NCI-H2196 treated with DMSO at 0.1 percent for 48 hours (cell line): ENCODE measurements at regions not wholly inside any gene's neighbourhood (a gene's known extent, or its start where the extent isn't known, plus 50 kb on each side); places are given as distances from the start of the nearest gene placed in this dataset.
A peak's percentile ranks its signal among the peaks of the same experiment; 100 is the strongest.

Source experiments
- DNase-seq: peaks from one replicate; lab custom pipeline; 2025; ENCODE audit not compliant: unreplicated experiment; lab: John Stamatoyannopoulos, UW

- no peak for DNase-seq
Measured at GRCh38 chr3:176969066-176969465, 228.2 kb downstream of the TBL1XR1 start.

DNA sequence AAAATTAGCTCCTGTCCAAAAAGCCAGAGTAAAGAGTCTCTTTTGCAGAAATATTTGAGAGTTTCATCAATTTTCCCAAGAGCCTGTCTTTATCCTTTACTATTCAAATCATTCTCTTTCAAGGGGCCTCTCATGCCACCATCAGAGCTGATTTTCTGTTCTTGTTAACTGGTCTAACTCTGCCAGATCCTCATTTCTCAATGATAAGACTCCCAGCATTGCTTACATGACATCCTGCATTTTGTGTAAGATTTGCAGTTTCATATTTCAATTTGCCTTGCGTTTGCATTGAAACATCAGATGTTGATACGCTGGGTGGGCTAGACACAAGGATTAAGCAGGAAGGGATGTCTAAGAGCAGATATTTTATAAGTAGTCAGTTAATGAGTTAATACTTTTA, 228.7 kb downstream of the TBL1XR1 start:
- DNase-seq, result no peak

- DNase-seq, result no peak
Measured at GRCh38 chr3:176967522-176967921, 229.8 kb downstream of the TBL1XR1 start.

DNA sequence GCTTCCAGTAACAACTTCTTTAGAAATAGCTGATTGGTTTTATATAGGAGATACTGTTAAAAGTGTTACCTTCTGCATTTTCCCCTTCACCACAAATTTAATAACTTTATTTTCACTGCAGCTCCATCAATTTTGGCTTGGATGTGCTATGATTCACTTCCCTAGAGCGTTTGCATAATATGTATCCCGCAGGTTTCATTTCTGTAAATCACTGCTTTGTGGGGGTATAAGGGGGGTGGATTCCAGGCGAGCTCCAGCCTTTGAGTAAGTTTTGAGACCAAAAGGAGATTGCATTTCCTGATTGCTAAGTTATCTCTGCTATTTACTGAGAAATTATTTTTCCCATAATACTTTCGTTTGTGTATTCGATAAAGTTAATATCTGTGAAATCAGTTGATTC, 232.6 kb downstream of the TBL1XR1 start:
- no peak for DNase-seq

- no peak for DNase-seq
Measured at GRCh38 chr3:176961916-176962315, 235.4 kb downstream of the TBL1XR1 start.

- no peak for DNase-seq
Measured at GRCh38 chr3:176959867-176960266, 237.4 kb downstream of the TBL1XR1 start.

DNA sequence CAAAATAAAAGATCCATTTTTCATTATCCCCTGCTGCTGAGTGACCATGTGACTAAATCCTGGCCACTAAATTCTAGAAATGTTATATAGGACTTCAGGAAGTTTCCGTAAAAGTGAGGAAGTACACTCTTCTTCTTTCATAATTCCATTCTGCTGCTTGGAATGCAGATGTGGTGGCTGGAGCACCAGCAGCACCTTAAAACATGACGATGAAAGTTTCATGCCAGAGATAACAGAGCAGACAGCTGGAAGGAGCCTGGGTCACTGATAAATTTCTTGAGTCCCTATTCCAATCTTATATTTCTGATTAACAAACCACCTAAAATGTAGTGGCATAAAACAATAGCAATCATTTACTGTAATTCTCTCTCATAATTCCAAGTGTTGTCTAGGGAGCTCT, 238.7 kb downstream of the TBL1XR1 start:
- DNase-seq, result no peak

GRCh38 chr3:176954517-176954916, 242.8 kb downstream of the TBL1XR1 start:
- no peak for DNase-seq

- DNase-seq, result peak; percentile 82
Measured at GRCh38 chr3:176953106-176954060, 243.9 kb downstream of the TBL1XR1 start.

- DNase-seq, result no peak
Measured at GRCh38 chr3:176951586-176952292, 245.5 kb downstream of the TBL1XR1 start.

DNA sequence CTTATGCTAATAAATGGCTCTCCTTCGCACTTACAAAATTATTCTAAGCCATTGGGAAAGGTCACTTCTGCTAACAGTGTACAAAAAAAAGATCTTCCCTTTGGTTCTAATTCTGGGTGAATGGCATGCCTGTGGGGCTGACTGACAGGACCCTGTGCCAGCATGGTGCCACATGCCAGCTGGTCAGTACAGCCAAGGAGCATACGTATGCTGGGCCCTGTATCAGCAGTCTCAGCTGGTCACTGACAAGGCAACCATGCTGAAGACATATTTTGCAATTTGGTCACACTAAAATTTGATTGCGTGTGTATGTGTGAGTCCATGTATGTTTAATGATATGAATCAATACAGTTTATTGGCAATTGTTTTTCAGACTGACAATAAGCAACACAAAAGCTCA, 246.1 kb downstream of the TBL1XR1 start:
- no peak for DNase-seq

DNA sequence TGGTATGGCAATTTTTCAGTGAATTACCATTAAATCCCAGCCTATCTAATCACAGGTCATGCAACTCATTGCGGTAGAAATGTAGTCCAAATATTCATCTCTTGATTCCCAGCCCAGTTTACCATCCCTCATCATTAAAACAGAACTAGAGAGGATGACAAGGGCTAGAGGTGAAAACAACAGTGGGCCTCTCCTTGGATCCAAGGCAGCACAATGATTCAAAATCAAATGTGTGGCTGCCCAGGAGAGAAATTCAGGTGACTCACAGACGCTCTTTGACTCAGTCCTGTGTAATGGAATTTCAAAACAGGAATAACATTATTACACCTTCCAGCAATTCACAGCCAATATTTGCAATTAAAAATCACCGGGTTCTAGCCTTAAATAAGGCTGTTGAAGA, 246.5 kb downstream of the TBL1XR1 start:
- DNase-seq, result no peak

DNA sequence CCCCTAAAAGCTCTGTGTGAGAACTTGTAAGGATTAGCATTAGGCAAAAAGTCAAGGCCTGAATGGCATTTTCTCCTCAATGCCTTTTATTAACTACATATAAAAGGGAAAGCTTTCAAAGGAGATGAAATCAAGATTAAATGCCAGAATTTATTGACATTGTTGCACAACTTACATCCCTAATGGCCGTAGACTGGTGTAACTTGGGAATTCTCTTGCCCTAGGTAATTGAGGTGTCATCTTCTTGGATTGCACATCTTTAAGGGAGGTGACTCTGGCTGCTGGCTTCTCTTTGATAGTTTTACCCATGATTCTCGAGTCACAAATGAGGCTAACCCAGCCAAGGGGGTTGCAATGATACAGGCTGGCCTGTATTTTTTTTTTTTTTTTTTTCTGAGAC, 249.1 kb downstream of the TBL1XR1 start:
- no peak for DNase-seq

GRCh38 chr3:176946202-176946601, 251.1 kb downstream of the TBL1XR1 start:
- DNase-seq, result no peak

- no peak for DNase-seq
Measured at GRCh38 chr3:176942305-176942704, 255.0 kb downstream of the TBL1XR1 start.

GRCh38 chr3:176941689-176942088, 255.6 kb downstream of the TBL1XR1 start:
- DNase-seq, result no peak

GRCh38 chr3:176939022-176939817, 258.1 kb downstream of the TBL1XR1 start:
- peak; percentile 82 for DNase-seq

DNA sequence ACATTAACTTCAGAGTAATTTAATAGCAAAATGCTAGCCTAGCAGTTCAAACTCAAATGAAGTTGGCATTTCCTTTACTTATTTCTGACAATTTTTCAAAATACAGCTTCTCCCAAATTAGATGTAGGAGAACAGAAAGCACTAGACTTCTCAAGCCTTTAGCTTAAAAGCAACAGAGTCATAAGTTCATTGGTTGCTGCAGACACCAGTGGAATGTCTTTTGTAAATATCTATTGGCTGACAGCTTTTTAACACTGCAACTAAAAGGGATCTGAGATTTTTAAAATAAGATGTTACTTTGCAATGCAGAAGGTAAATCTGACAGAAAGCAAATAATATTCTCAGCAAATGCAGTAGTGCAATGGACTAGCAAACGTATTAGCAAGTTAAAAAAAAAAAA, 259.3 kb downstream of the TBL1XR1 start:
- DNase-seq, result no peak

- DNase-seq, result no peak
Measured at GRCh38 chr3:176937541-176937940, 259.7 kb downstream of the TBL1XR1 start.

GRCh38 chr3:176935194-176935888, 261.9 kb downstream of the TBL1XR1 start:
- no peak for DNase-seq

DNA sequence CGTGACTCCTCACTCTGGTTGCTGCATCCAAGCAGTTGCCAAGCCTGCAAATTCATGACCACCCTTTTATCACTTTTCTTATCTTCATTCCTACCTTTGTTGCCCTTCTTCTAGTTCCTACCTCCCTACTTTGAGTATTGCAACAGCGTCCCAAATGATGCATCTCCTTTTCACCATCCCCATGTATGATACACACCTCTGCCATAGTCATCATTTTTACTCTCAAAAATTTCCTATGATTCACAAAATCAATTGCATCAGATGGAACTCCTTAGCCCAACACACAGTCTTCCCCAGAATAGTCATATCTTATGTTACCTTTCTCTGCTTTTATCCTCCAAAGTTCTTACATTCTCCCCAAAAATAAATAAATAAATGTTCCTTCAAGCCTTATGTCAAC, 262.6 kb downstream of the TBL1XR1 start:
- no peak for DNase-seq
